ENCODE measurements at regions not wholly inside any gene's neighbourhood (a gene's known extent, or its start where the extent isn't known, plus 50 kb on each side); places are given as distances from the start of the nearest gene placed in this dataset.

GRCh38 chr11:92707665-92708064 is 261.8 kb upstream of the MTNR1B start:
- TF ChIP-seq CTCF (IDR thresholded peaks at IDR 0.05; ENCODE audit: low read depth, low read length) = no peak
- H3K4me3 ChIP-seq (ENCODE audit: low read depth, low read length) = no peak overlapping the region

- H3K4me3 ChIP-seq (ENCODE audit: low read depth, low read length) = no peak overlapping the region
- TF ChIP-seq CTCF (IDR thresholded peaks at IDR 0.05; ENCODE audit: low read depth, low read length) = no peak
Measured at GRCh38 chr11:92709329-92709728, 260.1 kb upstream of the MTNR1B start.

- no peak for TF ChIP-seq CTCF (IDR thresholded peaks at IDR 0.05; ENCODE audit: low read depth, low read length)
- no peak overlapping the region for H3K4me3 ChIP-seq (ENCODE audit: low read depth, low read length)
Measured at GRCh38 chr11:92711926-92712325, 257.5 kb upstream of the MTNR1B start.

GRCh38 chr11:92714111-92714510 is 255.3 kb upstream of the MTNR1B start:
- no peak overlapping the region for H3K4me3 ChIP-seq (ENCODE audit: low read depth, low read length)
- TF ChIP-seq CTCF (IDR thresholded peaks at IDR 0.05; ENCODE audit: low read depth, low read length) = no peak

GRCh38 chr11:92717240-92717639 is 252.2 kb upstream of the MTNR1B start:
- TF ChIP-seq CTCF (IDR thresholded peaks at IDR 0.05; ENCODE audit: low read depth, low read length) = no peak
- no peak overlapping the region for H3K4me3 ChIP-seq (ENCODE audit: low read depth, low read length)

GRCh38 chr11:92720385-92720784 is 249.1 kb upstream of the MTNR1B start:
- TF ChIP-seq CTCF (IDR thresholded peaks at IDR 0.05; ENCODE audit: low read depth, low read length) = no peak
- no peak overlapping the region for H3K4me3 ChIP-seq (ENCODE audit: low read depth, low read length)

GRCh38 chr11:92725352-92725751 is 244.1 kb upstream of the MTNR1B start:
- TF ChIP-seq CTCF (IDR thresholded peaks at IDR 0.05; ENCODE audit: low read depth, low read length) = no peak
- no peak overlapping the region for H3K4me3 ChIP-seq (ENCODE audit: low read depth, low read length)
